Superior temporal gyrus (tissue), 1 donor: ENCODE measurements at regions not wholly inside any gene's neighbourhood (a gene's known extent, or its start where the extent isn't known, plus 50 kb on each side); places are given as distances from the start of the nearest gene placed in this dataset.
"Not testable (repeated sequence)": the region's sequence is repeated elsewhere in the genome, so short reads cannot be mapped to it uniquely, and the experiment has no call there.

Experiments used
- DNase-seq: peaks from one replicate; pipeline ENCODE4 v3.0.0-alpha.2; 2016; ENCODE audit errors: extremely low spot score

DNA sequence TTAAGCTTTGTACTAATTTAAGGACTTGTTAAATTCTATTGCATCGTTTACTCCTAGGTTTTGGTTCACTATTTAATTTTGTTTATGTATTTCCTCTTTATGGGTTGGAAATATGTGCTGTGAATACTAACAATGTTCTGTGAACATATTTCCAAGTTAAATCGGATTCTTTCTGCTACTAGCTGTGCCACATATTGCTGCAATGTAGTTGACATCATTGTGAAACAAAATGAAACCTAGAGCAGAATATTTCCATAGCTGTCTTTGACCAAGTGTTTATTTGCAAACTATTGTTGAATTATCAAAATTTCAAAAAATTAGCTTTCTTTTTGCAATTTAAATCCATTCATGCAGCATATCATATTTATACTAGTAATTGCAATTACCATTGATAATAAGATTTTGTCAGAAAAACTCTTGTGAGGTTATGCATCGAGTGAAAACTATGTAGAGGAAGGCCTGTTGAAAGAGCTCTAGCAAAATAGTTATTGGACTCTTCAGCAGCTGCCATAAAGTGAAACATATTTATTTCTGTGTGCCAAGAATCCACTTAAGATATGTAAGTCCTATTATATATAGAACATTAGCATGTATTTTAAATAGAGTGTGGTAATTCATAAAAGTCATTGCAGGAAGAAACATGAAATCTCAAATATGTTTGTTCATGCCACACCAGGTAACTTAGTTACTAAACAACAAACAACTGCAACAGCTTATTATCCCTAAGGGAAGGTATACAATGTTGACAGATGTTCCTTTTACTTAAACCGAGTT lies 575.1 kb downstream of the SLITRK6 start:
- no peak for DNase-seq

DNA sequence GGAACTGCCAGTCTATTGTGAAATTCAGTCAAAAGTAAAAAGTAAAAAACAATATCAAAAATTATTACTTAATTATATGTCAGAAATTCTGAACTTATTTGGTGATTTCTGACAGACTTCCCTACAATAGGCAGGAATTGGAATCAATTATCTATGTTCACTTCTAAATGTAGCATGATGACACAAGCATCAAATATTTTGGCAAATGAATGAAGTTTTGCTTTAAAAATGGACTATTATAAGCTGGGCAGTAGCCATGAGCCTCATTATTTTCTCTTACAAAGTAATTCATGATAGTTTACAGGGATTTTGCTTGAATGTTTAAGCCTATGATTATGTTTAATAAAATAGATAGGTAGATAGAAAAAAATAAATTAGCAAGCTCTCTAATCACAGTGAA lies 582.6 kb downstream of the SLITRK6 start:
- DNase-seq, result no peak

DNA sequence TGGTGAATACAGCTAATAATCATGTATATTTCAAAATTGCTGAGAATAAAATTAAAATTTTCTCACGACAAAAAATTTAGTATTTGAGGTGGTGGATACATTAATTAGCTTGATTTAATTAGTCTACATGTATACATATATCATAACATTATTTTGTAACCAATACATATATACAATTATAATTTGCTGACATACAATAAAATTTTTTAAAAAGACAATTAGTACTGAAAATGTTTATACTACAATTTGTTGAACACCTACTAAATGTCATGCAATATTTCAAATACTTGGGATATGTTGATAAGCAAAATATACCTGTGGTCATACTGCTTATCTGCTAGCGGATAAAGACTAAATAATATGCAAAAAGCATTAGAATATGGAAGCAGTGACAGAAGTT lies 586.5 kb downstream of the SLITRK6 start:
- no peak for DNase-seq

DNA sequence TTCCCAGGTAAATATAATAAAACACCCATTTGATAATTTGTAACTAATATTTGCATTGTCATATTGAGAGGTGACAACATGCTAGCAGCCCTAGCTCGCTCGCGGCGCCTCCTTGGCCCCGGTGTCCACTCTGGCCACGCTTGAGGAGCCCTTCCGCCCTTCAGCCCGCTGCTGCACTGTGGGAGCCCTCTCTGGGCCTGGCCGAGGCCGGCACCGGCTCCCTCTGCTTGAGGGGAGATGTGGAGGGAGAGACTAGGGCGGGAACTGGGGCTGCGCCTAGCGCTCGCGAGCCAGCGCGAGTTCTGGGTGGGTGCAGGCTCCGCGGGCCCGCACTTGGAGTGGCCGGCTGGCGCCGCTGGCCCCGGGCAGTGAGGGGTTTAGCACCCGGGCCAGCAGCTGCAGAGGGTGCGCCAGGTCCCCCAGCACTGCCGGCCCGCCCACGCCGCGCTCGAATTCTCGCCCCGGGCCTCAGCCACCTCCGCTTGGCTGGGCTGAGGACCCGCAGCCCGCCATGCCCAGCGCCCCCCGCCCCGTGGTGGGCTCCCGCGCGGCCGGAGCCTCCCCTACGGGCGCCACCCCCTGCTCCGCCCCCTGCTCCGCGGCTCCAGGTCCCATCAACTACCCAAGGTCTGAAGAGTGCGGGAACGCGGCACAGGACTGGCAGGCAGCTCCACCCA lies 594.4 kb downstream of the SLITRK6 start:
- no peak for DNase-seq

DNA sequence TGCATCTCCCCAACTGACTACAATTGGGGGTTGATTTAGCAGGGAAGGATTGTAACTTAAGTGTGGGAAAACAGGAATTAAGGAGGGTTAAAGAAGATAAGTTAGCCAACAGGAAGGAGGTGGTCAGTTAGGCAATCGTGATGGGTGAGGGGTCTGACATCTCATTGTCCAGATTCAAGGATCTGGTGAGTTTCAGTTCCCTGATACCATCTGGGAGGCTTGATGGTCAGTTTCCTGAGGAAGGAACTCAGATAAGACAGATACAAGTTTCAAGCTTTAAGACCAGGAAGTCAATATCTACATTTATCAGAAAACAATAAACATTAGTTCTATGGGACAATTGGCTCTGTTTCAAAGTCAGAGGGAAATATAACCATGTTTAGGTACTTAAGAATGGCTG lies 601.8 kb downstream of the SLITRK6 start:
- no peak for DNase-seq

DNA sequence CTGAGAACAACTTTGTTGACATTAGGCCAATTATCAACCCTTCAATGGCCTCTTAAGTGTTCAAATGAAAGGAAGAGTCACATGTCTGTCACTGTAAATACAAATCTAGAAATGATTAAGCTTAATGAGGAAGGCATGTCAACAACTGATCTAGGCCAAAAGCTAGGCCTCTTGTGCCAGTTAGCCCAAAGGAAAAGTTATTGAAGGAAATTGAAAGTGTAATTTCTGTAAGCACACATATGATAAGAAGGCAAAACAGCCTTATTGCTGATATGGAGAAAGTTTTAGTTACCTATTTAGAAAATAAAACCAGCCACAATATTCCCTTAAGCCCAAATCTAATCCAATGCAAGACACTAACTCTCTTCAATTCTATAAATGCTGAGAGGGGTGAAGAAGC lies 604.7 kb downstream of the SLITRK6 start:
- no peak for DNase-seq

DNA sequence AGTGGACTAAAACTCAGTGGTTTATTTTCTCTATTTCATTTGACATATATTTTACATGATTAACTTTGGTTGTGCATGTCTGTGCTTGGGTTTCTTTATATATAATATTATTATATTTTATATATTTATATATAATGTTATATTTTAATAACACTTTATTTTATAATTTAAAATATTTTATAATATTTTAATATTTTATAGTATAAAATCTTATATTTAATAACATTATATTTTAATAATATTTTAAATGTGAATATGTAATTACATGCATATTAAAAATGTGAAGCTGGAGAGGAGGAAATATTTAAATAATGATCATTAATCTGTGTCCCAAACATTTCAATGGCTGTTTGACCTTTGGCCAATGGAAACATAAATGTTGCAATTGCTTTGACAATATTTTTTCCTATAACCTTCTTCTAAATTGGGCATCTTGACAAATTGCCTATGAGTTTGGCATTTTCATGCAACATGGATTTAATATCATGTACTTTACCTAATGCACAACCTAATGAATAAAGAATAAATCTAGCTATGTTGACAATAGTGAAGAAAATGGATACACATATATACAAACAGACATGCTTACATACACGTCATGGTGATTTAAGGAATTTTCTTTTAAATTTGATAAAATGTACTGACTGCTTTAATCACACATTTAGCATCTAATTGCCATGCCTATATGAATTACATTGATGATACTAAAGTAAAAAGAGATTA lies 607.1 kb downstream of the SLITRK6 start:
- DNase-seq, result no peak

GRCh38 chr13:85186356-85187045 lies 612.7 kb downstream of the SLITRK6 start:
- DNase-seq, result no peak

DNA sequence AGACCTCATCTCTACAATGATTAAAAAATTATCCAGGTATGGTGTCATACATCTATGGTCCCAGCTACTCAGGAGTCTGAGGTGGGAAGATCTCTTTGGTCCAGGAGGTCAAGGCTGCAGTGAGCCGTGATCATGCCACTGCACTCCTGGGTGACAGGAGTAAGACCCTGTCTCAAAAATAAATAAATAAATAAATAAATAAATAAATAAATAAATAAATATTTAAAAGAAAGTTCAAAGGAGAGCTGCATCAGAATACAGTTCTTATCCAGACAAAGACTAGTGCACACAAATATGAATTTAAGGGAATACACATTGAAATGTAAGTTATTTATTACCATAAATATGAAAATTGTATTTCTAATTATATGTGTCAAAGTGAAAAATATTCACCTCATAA lies 624.9 kb downstream of the SLITRK6 start:
- DNase-seq, result no peak

- no peak for DNase-seq
Observed at GRCh38 chr13:85170372-85170771, 628.8 kb downstream of the SLITRK6 start.

- DNase-seq, result no peak
Observed at GRCh38 chr13:85166891-85167290, 632.3 kb downstream of the SLITRK6 start.

GRCh38 chr13:85163063-85163462 lies 636.2 kb downstream of the SLITRK6 start:
- DNase-seq, result no peak

GRCh38 chr13:85148009-85148408 lies 651.2 kb downstream of the SLITRK6 start:
- DNase-seq, result no peak

- DNase-seq, result no peak
Observed at GRCh38 chr13:85142351-85142927, 656.8 kb downstream of the SLITRK6 start.

GRCh38 chr13:85141401-85141800 lies 657.8 kb downstream of the SLITRK6 start:
- no peak for DNase-seq

- no peak for DNase-seq
Observed at GRCh38 chr13:85140192-85140591, 659.0 kb downstream of the SLITRK6 start.

- DNase-seq, result no peak
Observed at GRCh38 chr13:85137516-85137915, 661.7 kb downstream of the SLITRK6 start.

DNA sequence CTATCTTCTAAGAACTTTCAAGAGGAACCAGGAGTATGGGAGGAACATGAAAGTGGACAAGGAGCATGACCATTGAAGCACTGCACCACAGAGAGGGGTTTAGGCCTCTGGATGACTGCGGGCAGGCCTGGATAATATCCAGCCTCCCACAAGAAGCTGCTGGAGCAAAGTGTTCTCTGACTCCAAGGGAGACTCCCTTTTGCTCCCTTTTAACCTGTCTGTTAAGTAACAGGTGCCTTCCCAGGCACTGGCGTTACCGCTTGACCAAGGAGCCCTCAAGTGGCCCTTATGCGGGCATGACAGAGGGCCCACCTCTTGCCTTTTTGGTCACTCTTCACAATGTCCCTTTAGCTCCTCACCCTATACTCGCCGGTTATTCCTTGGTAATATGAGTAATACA lies 666.2 kb downstream of the SLITRK6 start:
- no peak for DNase-seq

GRCh38 chr13:85123501-85123900 lies 675.7 kb downstream of the SLITRK6 start:
- not testable (repeated sequence) for DNase-seq

GRCh38 chr13:85108356-85108755 lies 690.9 kb downstream of the SLITRK6 start:
- DNase-seq, result no peak

DNA sequence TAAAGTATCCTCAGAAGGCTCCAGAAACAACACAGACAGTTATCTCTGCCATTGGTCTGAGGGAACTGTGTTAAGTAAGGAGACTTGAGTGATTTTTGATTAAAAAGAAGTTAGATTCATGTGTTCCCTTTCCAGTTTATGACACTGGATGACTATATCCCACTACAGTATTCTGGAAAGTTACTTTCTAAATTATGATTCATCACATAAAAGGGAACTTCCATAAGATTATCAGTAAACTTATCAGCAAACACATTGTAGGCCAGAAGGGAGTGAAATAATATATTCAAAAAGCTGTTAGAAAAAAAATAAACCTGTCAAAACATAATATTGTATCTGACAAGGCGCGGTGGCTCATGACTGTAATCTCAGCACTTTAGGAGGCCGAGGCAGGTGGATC lies 700.0 kb downstream of the SLITRK6 start:
- no peak for DNase-seq
